ENCODE measurements at regions not wholly inside any gene's neighbourhood (a gene's known extent, or its start where the extent isn't known, plus 50 kb on each side); places are given as distances from the start of the nearest gene placed in this dataset.

DNA sequence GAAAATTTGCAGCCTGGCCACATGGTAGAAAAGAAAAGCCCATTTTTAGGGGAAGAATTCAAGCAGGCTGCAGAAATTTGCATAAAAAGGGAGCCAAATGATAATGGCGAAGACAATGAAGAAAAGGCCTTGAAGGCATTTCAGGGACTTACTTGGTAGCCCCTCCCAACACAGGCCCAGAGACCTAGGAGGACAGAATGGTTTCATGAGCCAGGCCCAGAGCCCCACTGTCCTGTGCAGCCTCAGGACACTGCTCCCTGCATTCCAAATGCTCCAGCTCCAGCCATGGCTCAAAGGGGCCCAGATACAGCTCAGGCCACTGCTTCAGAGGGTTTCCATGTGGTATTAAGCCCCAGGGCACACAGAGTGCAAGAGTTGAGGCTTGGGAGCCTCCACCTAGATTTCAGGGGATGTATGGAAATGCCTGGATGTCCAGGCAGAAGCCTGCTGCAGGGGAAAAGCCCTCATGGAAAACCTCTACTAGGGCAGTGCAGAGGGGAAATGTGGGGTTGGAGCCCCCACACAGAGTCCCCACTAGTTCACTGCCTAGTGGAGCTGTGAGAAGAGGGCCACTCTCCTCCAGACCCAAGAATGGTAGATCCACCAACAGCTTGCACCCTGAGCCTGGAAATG lies 271.7 kb upstream of the KLF3 start:
- DNase-seq (ENCODE audit: low spot score) (no peak), ATAC-seq (ENCODE audit: insufficient number of reproducible peaks, low FRiP score, low read depth) (no peak)
- Histone ChIP-seq H3K9me3 (peaks cover 7% of the 10 kb centered on the region), H3K4me3 (no peak overlapping the region), H3K27me3 (replicated peaks; ENCODE audit: insufficient read depth) (no peaks in the 10 kb centered on the region), H3K27ac (no peak overlapping the region), H3K36me3 (no peaks in the 10 kb centered on the region), H3K4me1 (ENCODE audit: control insufficient read depth in 1 of 2, low read depth in 2 of 2) (peaks cover 7 to 19% of the 10 kb centered on the region in 2 donors)
- TF ChIP-seq, protein P1, sequence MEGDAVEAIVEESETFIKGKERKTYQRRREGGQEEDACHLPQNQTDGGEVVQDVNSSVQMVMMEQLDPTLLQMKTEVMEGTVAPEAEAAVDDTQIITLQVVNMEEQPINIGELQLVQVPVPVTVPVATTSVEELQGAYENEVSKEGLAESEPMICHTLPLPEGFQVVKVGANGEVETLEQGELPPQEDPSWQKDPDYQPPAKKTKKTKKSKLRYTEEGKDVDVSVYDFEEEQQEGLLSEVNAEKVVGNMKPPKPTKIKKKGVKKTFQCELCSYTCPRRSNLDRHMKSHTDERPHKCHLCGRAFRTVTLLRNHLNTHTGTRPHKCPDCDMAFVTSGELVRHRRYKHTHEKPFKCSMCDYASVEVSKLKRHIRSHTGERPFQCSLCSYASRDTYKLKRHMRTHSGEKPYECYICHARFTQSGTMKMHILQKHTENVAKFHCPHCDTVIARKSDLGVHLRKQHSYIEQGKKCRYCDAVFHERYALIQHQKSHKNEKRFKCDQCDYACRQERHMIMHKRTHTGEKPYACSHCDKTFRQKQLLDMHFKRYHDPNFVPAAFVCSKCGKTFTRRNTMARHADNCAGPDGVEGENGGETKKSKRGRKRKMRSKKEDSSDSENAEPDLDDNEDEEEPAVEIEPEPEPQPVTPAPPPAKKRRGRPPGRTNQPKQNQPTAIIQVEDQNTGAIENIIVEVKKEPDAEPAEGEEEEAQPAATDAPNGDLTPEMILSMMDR (IDR thresholded peaks at IDR 0.05) = no peak

DNA sequence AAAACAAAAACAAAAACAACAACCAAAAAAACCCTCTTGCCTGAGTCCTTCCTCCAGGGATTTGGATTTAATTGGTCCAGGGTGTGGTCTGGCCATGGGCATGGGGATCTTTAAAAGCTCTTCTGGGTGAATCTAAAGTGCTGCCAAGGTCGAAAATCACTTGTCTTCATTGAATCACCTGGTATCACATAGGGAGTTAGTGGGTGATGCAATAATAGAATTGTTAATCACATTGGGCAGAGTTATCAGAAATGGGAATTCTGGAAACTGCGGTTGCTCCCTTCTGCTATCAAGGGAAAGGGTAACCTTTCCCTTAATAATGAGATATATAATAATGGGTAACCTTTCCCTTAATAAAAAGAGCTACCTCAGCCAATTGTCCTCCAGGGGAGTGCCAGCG lies 267.9 kb upstream of the KLF3 start:
- Histone ChIP-seq H3K27ac (no peak overlapping the region), H3K36me3 (no peaks in the 10 kb centered on the region), H3K4me1 (ENCODE audit: control insufficient read depth in 1 of 2, low read depth in 2 of 2) (peaks cover 0 to 11% of the 10 kb centered on the region in 2 donors), H3K27me3 (replicated peaks; ENCODE audit: insufficient read depth) (no peaks in the 10 kb centered on the region), H3K4me3 (no peak overlapping the region), H3K9me3 (peaks cover 7% of the 10 kb centered on the region)
- DNase-seq (ENCODE audit: low spot score) (no peak), ATAC-seq (ENCODE audit: insufficient number of reproducible peaks, low FRiP score, low read depth) (no peak)
- TF ChIP-seq, protein P1 (IDR thresholded peaks at IDR 0.05) = no peak

DNA sequence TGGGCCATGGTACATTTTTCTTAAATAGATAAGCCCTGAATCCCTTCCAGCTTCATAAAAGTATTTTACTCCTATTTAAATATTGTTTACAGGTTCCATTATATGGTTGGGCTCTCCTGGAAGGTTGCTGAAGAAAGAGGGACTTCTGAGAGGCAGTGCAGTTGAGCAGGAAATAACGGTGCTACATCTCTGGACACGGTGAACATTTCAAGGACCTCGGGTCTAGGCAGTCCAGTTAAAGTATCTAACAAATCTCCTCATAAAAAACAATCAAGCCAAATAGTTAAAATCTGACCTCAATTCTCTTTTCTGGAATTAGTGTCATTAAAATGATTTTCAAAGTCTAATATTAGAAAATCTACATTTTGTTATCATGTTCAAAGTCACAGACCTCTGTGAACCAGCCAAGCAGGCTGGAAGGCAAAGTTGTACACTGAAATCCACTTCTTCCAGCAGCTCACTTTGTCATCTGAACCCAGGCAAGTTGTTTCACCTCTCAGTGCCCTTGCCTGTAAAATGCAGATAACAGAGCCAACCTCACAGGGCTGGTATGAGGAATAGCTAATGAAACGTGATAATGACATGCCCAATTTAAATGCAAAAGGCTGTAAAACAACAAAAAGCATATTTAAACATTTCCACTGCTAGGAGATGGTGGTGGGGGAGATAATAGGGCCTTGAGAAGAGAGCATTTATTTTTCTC lies 267.0 kb upstream of the KLF3 start:
- Histone ChIP-seq H3K27me3 (replicated peaks; ENCODE audit: insufficient read depth) (no peaks in the 10 kb centered on the region), H3K4me1 (ENCODE audit: control insufficient read depth in 1 of 2, low read depth in 2 of 2) (peaks cover 0 to 11% of the 10 kb centered on the region in 2 donors), H3K9me3 (peaks cover 5% of the 10 kb centered on the region), H3K36me3 (no peaks in the 10 kb centered on the region), H3K4me3 (no peak overlapping the region), H3K27ac (no peak overlapping the region)
- TF ChIP-seq, protein P1 (IDR thresholded peaks at IDR 0.05) = no peak
- DNase-seq (ENCODE audit: low spot score) (no peak), ATAC-seq (ENCODE audit: insufficient number of reproducible peaks, low FRiP score, low read depth) (no peak)

DNA sequence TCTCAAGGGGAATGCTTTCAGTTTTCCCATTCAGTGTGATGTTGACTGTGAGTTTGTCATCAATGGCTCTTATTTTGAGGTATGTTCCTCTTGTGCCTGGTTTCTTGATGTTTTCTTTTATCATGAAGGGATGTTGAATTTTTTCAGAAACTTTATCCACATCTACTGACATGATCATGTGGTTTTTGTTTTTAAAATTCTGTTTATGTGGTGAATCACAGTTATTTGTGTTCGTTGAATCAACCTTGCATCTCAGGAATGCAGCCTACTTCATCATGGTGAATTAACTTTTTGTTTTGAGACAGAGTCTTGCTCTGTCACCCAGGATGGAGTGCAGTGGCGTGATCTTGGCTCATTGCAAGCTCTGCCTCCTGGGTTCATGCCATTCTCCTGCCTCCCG lies 263.1 kb upstream of the KLF3 start:
- Histone ChIP-seq H3K27me3 (replicated peaks; ENCODE audit: insufficient read depth) (no peaks in the 10 kb centered on the region), H3K27ac (no peak overlapping the region), H3K9me3 (no peaks in the 10 kb centered on the region), H3K4me1 (ENCODE audit: control insufficient read depth in 1 of 2, low read depth in 2 of 2) (peaks cover 0 to 11% of the 10 kb centered on the region in 2 donors), H3K4me3 (no peak overlapping the region), H3K36me3 (no peaks in the 10 kb centered on the region)
- TF ChIP-seq, protein P1 (IDR thresholded peaks at IDR 0.05) = no peak
- ATAC-seq (ENCODE audit: insufficient number of reproducible peaks, low FRiP score, low read depth) (no peak), DNase-seq (ENCODE audit: low spot score) (no peak)

DNA sequence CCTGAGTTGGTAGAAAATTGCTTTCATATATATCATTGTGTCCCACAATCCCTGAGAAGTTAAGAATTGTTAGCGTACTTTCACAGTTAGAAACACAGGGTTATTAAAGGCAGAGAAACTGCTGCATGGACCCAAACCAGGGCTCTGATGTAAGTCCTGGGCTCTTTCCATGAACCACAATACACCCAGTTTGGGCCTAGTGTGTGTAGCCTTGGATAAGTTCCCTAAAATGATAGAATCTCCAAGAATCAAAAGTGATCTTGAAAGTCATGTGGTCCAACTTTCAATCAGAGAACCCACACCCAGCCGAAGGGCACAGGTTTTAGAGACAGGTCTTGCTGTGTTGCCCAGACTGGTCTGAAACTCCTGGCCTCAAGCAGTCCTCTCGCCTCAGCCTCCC lies 257.8 kb upstream of the KLF3 start:
- DNase-seq (ENCODE audit: low spot score) (no peak), ATAC-seq (ENCODE audit: insufficient number of reproducible peaks, low FRiP score, low read depth) (no peak)
- TF ChIP-seq, protein P1 (IDR thresholded peaks at IDR 0.05) = no peak
- H3K27me3 ChIP-seq (replicated peaks; ENCODE audit: insufficient read depth) = no peaks in the 10 kb centered on the region
- H3K36me3 ChIP-seq = no peaks in the 10 kb centered on the region
- no peaks in the 10 kb centered on the region for H3K4me1 ChIP-seq (ENCODE audit: control insufficient read depth in 1 of 2, low read depth in 2 of 2)
- no peaks in the 10 kb centered on the region for H3K9me3 ChIP-seq
- no peak overlapping the region for H3K27ac ChIP-seq
- H3K4me3 ChIP-seq = no peak overlapping the region
